Nucleus accumbens (tissue), 56 donors: ENCODE measurements at regions not wholly inside any gene's neighbourhood (a gene's known extent, or its start where the extent isn't known, plus 50 kb on each side); places are given as distances from the start of the nearest gene placed in this dataset.
"Not testable (repeated sequence)": the region's sequence is repeated elsewhere in the genome, so short reads cannot be mapped to it uniquely, and the experiment has no call there.

Experiments
- DNase-seq, 56 donors: peaks; one replicate each; lab custom pipeline; 2025; lab: John Stamatoyannopoulos, UW

- DNase-seq: not testable (repeated sequence)
Measured at GRCh38 chr2:129833465-129833864, 146.0 kb upstream of the RAB6C start.

GRCh38 chr2:129847043-129847442 lies 132.4 kb upstream of the RAB6C start:
- no peak for DNase-seq

GRCh38 chr2:129849559-129850160 lies 129.8 kb upstream of the RAB6C start:
- no peak for DNase-seq

- peak in 2 of 56 donors; percentile 4 to 25 for DNase-seq
Measured at GRCh38 chr2:129857200-129857599, 122.3 kb upstream of the RAB6C start.

GRCh38 chr2:129859175-129859574 lies 120.3 kb upstream of the RAB6C start:
- no peak for DNase-seq

GRCh38 chr2:129860088-129860487 lies 119.4 kb upstream of the RAB6C start:
- DNase-seq: no peak

- DNase-seq: no peak
Measured at GRCh38 chr2:129861666-129862288, 117.7 kb upstream of the RAB6C start.

GRCh38 chr2:129862668-129863067 lies 116.8 kb upstream of the RAB6C start:
- DNase-seq: no peak

GRCh38 chr2:129863350-129863749 lies 116.1 kb upstream of the RAB6C start:
- no peak for DNase-seq

GRCh38 chr2:129864719-129865118 lies 114.7 kb upstream of the RAB6C start:
- no peak for DNase-seq

GRCh38 chr2:129865976-129866375 lies 113.5 kb upstream of the RAB6C start:
- DNase-seq: no peak

- peak in 8 of 56 donors; percentile 11 to 50 (median 22) for DNase-seq
Measured at GRCh38 chr2:129866391-129866790, 113.1 kb upstream of the RAB6C start.

- no peak for DNase-seq
Measured at GRCh38 chr2:129868151-129868550, 111.3 kb upstream of the RAB6C start.

- no peak for DNase-seq
Measured at GRCh38 chr2:129870685-129871241, 108.7 kb upstream of the RAB6C start.

- DNase-seq: no peak
Measured at GRCh38 chr2:129872446-129872845, 107.0 kb upstream of the RAB6C start.

- peak in 2 of 56 donors; percentile 11 to 29 for DNase-seq
Measured at GRCh38 chr2:129876541-129876940, 102.9 kb upstream of the RAB6C start.

GRCh38 chr2:129877289-129877741 lies 102.2 kb upstream of the RAB6C start:
- DNase-seq: peak; percentile 39 to 96 (median 90)

- DNase-seq: peak in 42 of 56 donors; percentile 26 to 86 (median 72)
Measured at GRCh38 chr2:129877795-129878775, 101.4 kb upstream of the RAB6C start.

- no peak for DNase-seq
Measured at GRCh38 chr2:129879614-129880180, 99.8 kb upstream of the RAB6C start.

GRCh38 chr2:129880309-129880708 lies 99.2 kb upstream of the RAB6C start:
- no peak for DNase-seq
